Limb (tissue), 2 donors: ENCODE measurements at regions not wholly inside any gene's neighbourhood (a gene's known extent, or its start where the extent isn't known, plus 50 kb on each side); places are given as distances from the start of the nearest gene placed in this dataset.
"Not testable (repeated sequence)": the region's sequence is repeated elsewhere in the genome, so short reads cannot be mapped to it uniquely, and the experiment has no call there.

Source experiments
- DNase-seq, 2 donors: peaks; one replicate each; pipeline ENCODE4 v3.0.0-alpha.2; 2016; ENCODE audit errors: extremely low spot score in 2 of 2

DNA sequence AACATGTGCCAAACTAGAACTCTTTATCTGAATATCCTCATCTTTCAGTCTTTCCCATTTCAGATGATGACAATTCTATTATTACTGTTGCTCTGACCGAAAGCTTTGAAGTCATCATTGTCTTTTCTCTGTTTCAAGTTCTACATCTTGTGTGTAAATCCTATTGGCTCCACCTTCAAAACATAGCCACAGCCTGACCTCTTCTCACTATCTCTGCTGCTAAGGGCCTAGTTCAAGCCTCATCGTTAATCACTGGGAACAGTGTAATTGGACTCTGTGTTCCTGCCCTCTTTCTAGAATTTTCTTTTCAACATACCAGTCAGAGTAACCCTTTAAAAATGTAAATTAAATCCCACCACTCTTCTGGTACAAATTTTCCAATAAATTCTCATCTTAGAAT, 105.1 kb downstream of the OXSM start:
- DNase-seq: no peak

DNA sequence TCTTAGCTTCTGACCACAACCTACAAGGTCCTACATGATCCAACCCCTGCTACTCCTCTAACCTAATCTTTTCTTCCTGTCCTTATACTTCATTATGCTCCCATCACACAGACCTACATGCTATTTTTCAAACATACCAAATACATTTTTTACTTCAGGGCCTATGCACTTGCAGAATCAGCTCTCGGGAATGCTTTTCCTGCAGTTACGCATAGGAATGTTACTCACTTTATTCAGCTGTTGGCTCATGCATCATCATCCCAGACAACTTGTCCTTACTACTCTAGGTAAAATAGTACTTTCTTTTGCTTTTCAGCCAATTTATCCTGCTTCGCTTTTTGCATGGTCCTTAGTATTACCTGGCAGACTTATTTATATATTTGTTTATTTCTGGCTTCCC, 105.6 kb downstream of the OXSM start:
- no peak for DNase-seq

- no peak for DNase-seq
Observed at GRCh38 chr3:25897019-25897418, 107.1 kb downstream of the OXSM start.

- no peak for DNase-seq
Observed at GRCh38 chr3:25899352-25900101, 109.6 kb downstream of the OXSM start.

DNA sequence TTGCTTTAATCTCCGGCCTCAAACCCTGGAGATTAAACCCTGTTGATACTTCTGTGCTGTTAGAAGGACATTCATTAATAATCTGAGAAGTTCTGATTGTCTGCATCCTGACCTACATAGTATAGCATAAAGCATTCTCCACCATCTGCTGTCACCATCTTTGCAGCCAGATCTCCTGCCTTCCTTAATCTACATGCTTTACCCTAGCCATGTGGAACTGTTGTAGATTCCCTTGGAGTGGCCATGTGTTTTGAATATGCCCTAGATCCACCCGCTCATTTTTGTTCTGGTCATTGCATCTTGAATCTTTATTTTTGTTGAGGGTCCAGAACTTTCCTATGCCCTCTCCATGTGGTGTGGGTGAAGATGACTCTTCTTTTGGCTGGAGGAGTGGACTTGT, 110.3 kb downstream of the OXSM start:
- DNase-seq: no peak

DNA sequence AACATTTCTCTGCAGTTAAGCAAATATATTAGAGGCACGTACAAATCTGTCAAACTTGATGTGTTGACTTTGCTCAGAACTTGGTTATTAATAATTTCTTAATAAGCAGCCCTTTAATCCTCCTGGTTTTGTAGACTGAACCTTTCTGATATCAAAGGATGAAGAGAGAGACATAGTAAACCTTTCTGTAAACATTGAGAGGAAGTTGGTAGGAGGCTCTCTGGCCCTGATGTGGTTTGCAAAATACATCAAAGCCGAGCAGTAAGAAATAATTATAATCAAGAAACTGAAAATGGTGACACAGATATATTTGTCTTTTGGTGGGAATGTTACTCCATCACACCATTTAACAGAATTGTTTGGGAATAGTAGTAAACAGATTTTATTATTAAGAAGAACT, 111.9 kb downstream of the OXSM start:
- no peak for DNase-seq

DNA sequence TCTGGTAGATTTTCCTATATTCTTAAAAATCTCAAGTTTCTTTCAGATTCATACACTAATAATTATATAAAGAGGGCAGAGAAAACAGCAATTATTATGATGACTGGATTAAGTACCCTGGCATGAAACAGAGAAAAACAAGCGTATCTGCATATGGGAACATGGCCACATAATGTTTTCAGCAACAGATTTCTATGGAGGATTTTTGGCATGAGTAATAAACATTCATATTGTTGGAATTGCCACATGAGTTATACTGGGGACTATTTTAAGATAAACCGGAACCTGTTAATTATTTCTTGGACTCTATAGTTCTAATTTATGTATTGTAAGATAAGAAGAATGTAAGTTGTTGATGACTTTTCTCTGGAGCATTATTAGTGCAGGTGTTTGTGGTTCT, 112.7 kb downstream of the OXSM start:
- DNase-seq: no peak

DNA sequence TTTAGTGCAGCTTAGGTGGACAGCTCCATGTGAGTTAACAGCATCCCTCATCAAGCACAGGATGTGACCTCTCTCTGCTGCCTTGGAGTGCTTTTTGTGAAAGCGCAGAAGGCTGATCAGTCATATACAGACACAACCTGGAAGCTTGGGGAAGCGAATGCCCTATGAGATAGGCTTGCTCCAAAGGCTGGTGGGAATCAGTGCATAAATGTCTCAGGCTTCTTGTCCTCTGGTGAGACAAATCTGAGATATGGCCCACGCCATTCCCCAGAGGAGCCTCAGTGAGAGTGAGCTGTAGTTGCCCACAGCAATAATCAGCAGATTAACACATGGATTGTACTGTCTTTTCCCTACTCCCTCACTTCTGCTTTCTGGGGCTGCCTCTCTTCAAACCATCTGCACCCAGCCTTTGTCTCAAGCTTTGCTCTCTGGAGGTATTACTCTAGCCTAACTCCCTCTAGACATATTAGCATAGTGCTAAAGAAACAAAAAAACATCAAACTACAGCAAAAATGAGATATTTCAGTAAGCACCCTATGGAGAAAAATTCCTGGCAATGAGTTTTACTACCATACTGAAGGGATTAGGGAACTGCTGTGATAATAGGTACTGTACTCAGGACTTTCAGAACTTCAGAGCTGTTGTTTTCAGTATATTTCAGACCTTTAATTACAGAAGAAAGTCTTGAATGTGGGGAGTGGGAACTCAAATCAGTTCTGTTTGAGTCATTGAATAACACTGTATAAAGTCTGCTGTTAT, 113.7 kb downstream of the OXSM start:
- no peak for DNase-seq

- no peak for DNase-seq
Observed at GRCh38 chr3:25904206-25904605, 114.3 kb downstream of the OXSM start.

DNA sequence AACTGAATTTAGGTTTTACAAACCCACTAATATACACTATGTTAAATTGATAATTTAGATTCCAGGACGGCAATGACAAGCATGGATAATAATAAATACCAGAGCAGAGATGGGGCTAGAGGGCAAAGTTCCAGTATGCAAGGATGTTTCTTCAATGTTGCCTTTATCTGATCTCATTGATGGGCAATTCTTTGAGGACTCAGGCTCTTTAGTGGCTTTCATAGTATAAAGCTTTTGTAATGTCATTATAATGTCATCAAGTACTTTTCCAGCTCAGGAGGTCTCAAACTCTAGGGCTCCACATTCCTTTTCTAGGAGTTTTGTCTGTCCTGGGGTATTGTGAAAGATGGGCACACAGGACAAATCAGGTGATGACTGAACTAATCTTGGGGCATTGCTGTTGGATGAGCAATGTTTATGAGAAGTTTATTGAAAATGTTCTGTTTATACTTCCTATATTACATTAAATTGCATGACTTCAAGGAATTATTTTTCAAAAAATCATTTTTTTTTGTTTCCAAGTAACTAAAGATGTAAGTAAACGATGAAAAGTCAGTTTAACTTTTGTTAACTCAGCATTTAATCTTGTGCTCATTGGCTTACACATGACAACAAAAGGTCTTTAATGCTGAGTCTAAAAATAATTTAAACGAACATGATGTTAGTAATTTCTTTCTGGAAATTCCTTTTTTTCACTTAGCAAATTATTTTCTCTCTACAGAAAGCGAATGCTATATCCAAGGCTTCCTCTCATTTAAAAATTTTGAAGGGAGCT, 116.4 kb downstream of the OXSM start:
- no peak for DNase-seq

DNA sequence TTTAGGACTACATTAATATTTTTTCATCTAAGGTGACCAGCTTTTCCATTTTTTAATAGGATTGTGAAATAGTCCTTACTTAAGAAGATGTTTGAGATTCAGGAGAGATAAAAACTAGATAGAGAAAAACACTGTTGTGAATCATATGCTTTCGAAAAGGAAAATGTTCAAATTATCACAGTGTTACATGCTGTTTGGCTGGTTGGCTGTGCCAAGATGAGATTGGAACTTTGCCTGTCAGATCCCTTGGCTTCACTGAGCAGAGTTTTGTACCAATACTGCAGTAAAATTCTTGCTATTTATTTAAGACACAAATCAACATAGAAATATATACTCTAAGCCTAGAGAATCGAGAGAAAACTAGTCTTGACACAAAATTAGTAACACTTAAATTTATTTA, 117.2 kb downstream of the OXSM start:
- DNase-seq: no peak

DNA sequence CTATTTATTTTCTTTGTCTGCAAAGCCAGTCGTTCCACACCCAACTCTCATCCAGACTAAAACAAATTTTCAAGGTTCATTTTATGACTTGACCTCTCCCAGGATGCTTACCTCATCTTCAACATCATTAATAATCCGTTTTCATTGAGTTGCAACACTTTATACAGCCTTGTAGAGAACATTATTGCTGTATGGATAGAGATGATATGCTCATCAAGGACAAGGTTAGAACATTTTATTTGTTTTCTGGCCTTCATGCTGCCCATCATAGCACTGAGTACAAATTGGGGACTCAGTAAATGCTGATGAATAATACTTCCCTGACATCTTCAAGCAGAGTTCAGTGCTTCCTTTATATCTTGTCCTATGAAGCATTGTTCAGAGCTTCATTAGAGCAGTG, 120.2 kb downstream of the OXSM start:
- no peak for DNase-seq

DNA sequence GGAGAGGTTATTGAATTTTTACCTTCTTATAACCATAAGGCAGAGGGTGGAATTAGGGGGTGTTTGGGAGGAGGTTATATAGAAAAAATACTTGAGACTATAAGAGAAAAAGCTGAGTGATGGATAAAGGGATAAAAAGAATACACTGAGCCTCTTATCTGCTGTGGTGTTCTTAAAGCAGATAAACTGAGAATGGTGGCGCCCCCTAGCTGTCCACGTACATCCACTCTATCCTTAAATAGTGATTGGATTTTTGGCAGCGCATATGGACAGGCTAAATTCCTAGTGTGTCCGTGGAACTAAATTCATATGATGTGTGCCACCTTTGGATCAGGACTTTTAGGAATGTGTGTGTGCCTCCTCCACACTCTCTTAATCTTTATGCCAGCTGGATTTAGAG, 121.1 kb downstream of the OXSM start:
- DNase-seq: no peak

GRCh38 chr3:25911525-25912295, 121.8 kb downstream of the OXSM start:
- no peak for DNase-seq

DNA sequence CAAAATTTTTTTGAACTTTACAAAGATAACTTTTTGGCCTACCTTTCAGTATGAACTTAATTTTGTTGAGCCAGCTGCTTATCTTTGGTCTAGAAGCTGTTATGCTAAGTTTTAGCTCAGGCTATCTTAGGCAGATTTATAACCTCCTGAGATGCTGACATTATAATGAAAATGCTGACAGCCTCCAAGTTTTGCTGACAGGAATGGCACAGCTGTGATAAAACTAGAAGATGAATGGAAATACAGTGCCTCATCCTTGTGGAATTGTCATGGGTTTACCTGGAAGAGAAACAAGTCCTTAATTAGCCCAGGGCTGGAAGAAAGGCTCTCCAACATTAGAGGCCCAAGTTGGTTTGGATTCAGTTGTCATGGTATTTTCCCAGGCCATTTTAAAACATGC, 123.3 kb downstream of the OXSM start:
- DNase-seq: no peak

GRCh38 chr3:25915673-25916072, 125.8 kb downstream of the OXSM start:
- no peak for DNase-seq

DNA sequence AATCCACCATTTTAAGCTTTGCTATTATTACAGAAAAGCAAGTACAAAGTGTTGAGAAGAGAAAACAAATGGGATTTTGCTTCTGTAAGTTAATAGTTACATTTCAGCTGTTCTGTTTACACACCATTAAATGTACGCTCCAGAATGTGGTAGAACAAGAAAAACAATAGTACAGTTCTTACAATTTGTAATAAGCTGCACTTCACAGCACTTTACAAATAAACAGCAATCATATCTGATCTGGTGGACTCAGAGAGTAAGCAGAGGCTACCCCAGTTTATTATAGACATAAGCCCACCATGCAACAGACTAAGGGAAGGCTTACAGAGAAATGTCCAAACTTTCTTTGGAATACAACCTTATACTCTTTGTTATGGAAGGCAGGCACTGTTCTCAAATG, 126.4 kb downstream of the OXSM start:
- no peak for DNase-seq

DNA sequence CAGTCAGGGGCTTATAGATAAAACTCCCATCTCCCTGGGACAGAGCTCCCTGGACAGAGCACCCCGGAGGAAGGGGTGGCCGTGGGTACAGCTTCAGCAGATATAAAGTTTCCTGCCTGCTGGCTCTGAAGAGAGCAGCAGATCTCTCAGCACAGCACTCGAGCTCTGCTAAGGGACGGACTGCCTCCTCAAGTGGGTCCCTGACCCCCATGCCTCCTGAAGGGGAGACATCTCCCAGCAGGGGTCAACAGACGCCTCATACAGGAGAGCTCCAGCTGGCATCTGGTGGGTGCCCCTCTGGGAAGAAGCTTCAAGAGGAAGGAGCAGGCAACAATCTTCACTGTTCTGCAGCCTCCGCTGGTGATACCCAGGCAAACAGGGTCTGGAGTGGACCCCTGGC, 142.1 kb downstream of the OXSM start:
- not testable (repeated sequence) for DNase-seq

GRCh38 chr3:25938566-25939325, 148.9 kb downstream of the OXSM start:
- DNase-seq: no peak

DNA sequence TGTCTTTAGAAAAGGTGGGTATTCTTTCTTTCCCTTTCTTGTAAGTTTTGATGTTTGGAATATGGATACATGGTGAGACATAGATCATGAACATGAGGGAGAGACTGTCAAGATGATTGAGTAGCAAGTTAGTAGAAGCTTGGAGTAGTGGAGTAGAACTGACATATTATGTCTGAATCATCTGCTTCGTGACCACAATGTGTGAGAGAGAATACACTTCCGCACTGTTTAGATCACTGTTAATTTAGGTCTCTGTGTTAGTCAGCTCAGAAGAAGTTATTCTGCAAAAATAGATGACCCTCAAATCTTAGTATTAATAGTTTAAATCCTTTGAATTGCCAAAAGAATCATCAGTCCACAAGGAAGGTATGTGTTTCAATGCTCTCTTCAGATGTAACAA, 151.0 kb downstream of the OXSM start:
- DNase-seq: no peak

- DNase-seq: no peak
Observed at GRCh38 chr3:25944329-25944728, 154.4 kb downstream of the OXSM start.
